Left ventricle myocardium superior (tissue), 1 donor: ENCODE measurements at regions not wholly inside any gene's neighbourhood (a gene's known extent, or its start where the extent isn't known, plus 50 kb on each side); places are given as distances from the start of the nearest gene placed in this dataset.

ENCODE experiments used
- ATAC-seq: fragments of 200-7000 bp; cut with Tn5 transposase; one replicate; pipeline ENCODE4 v1.9.1; 2020; ENCODE audit warnings: mild to moderate bottlenecking, moderate library complexity
- DNase-seq: peaks from one replicate; pipeline ENCODE4 v3.0.0-alpha.2; 2020
- intact Hi-C: fragments of 100-400 bp; cut with micrococcal nuclease; formaldehyde crosslinking; loops from one replicate; pipeline ENCODE4 v1.11.0; 2022
- donor health status: DM: no; HTN: yes; CAD: no; lungs with severe emphysema.

- no peak for DNase-seq
- no peak for ATAC-seq
- intact Hi-C loops = no loop called here
Observed at GRCh38 chr4:185958094-185958747, 110.7 kb upstream of the TLR3 start.

GRCh38 chr4:185965426-185966384 is 103.3 kb upstream of the TLR3 start:
- DNase-seq = no peak
- intact Hi-C loops = no loop called here
- ATAC-seq = peak; percentile 49

GRCh38 chr4:185966549-185966948 is 102.4 kb upstream of the TLR3 start:
- intact Hi-C loops = no loop called here
- ATAC-seq (peak; percentile 70), DNase-seq (no peak)

GRCh38 chr4:185966997-185967775 is 101.8 kb upstream of the TLR3 start:
- intact Hi-C loops = no loop called here
- no peak for ATAC-seq
- DNase-seq = no peak

GRCh38 chr4:185969657-185970056 is 99.3 kb upstream of the TLR3 start:
- intact Hi-C loops = no loop called here
- DNase-seq = no peak
- ATAC-seq = no peak

- intact Hi-C loops = no loop called here
- ATAC-seq (peak; percentile 49), DNase-seq (no peak)
Observed at GRCh38 chr4:185987961-185988627, 80.9 kb upstream of the TLR3 start.

- ATAC-seq = no peak
- intact Hi-C loops = no loop called here
Observed at GRCh38 chr4:185991770-185992169, 77.2 kb upstream of the TLR3 start.

GRCh38 chr4:185992585-185992984 is 76.4 kb upstream of the TLR3 start:
- intact Hi-C loops = no loop called here
- ATAC-seq = no peak

More at GRCh38 chr4:185991770-185992169, 77.2 kb upstream of the TLR3 start:
- no peak for DNase-seq

GRCh38 chr4:185993328-185993973 is 75.5 kb upstream of the TLR3 start:
- no peak for ATAC-seq
- intact Hi-C loops = no loop called here
- no peak for DNase-seq

More at GRCh38 chr4:185992585-185992984, 76.4 kb upstream of the TLR3 start:
- no peak for DNase-seq

GRCh38 chr4:185994750-185995149 is 74.2 kb upstream of the TLR3 start:
- intact Hi-C loops = no loop called here
- no peak for DNase-seq
- no peak for ATAC-seq

- DNase-seq = no peak
- ATAC-seq = no peak
- intact Hi-C loops = no loop called here
Observed at GRCh38 chr4:185995665-185996064, 73.3 kb upstream of the TLR3 start.

- DNase-seq (peak; percentile 78), ATAC-seq (peak; percentile 90)
- intact Hi-C loops = no loop called here
Observed at GRCh38 chr4:185997296-185997695, 71.7 kb upstream of the TLR3 start.

- peak; percentile 5 for ATAC-seq
- no peak for DNase-seq
- intact Hi-C loops = no loop called here
Observed at GRCh38 chr4:185998791-185999190, 70.2 kb upstream of the TLR3 start.

- intact Hi-C loops = no loop called here
- ATAC-seq (peak; percentile 75), DNase-seq (peak; percentile 60)
Observed at GRCh38 chr4:185999207-185999606, 69.7 kb upstream of the TLR3 start.

GRCh38 chr4:186002853-186003252 is 66.1 kb upstream of the TLR3 start:
- ATAC-seq (no peak), DNase-seq (no peak)
- intact Hi-C loops = no loop called here

- ATAC-seq = no peak
- intact Hi-C loops = no loop called here
- DNase-seq = no peak
Observed at GRCh38 chr4:186003746-186004145, 65.2 kb upstream of the TLR3 start.

- DNase-seq = no peak
- no peak for ATAC-seq
- intact Hi-C loops = no loop called here
Observed at GRCh38 chr4:186008057-186008456, 60.9 kb upstream of the TLR3 start.

GRCh38 chr4:186009976-186010375 is 59.0 kb upstream of the TLR3 start:
- ATAC-seq = no peak
- intact Hi-C loops = no loop called here

GRCh38 chr4:186010821-186011220 is 58.1 kb upstream of the TLR3 start:
- DNase-seq (no peak), ATAC-seq (no peak)
- intact Hi-C loops = no loop called here

More at GRCh38 chr4:186009976-186010375, 59.0 kb upstream of the TLR3 start:
- no peak for DNase-seq
